ELF-1 (cell line): ENCODE measurements at regions not wholly inside any gene's neighbourhood (a gene's known extent, or its start where the extent isn't known, plus 50 kb on each side); places are given as distances from the start of the nearest gene placed in this dataset.

ENCODE experiments used
- DNase-seq: peaks from one replicate; pipeline ENCODE4 v3.0.0-alpha.2; 2016; ENCODE audit warnings: low read depth, low spot score

GRCh38 chr4:30783751-30784150 lies 63.6 kb downstream of the PCDH7 start:
- no peak for DNase-seq

- DNase-seq, result peak; percentile 1
Measured at GRCh38 chr4:30789219-30789671, 69.1 kb downstream of the PCDH7 start.

DNA sequence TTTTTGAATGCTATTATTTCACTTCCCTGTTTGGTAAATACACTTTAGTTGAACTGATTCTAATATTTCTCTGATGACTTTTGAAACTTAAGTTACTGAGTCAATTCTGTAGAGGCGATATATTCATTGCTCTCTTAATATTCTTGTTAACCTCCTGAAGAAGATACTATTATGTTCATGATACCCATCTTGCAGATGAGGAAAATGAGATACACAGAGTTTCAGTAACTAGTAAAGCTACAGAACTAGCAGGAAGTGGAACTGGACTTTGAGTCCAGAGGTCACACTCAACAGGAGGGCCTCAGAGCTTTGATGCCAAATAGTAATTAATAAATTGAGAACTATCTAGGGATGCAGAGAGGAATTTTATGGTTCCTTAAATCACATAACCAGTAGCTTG lies 70.0 kb downstream of the PCDH7 start:
- no peak for DNase-seq

DNA sequence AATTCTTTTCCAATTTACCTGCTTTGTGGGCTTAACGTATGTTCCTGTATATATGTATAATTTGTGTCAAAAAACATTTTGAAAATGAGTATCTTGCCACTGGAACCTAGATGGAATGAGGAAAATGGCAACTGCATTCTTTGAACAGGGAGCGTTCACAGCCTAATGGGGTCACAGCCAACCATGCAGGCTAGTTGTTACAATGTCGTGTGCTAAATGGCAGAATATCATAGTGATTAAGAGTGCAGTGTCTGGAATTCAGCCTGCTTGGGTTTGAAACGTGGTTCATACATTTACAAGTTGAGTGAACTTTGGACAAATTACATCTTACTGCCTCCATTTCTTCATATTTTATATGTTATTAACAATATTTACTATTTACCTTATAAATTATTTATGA lies 70.8 kb downstream of the PCDH7 start:
- no peak for DNase-seq

DNA sequence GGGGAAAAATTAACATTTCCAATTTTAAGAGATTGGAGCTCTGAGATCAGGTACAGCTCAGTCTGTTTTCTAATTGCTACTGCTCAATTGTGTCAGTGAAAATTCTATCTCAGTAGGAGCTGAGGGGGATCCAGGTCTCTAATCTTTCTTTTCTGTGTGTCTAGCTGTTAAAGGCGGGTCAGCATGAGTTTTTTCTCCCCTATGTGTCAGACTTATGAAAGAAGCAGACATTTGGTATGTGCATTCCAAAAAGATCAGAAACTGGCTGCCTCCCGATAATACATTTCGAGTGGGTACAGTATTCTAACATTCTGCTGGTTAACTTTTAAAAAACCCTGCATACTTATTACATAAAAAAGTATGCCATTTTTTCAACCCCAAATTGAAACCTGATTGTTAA lies 72.4 kb downstream of the PCDH7 start:
- DNase-seq, result no peak

DNA sequence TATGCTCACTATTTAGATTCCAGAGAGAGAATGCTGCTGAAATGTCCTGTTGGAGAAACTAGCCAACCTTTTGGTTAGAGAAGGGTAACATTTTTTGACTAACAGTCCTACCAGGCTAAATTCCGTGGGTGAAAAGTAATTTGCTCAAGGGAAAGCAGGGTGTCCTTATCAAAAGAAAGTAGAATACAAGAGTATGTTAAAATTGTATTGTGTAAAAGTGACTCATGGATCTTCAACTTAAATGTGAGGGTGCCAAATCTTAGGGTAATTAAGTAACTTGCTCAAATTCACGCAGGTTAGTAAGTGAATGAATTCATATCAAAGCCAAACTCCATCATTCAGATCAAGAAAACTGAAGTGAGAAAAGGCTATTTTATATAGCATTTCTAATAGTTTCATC lies 81.7 kb downstream of the PCDH7 start:
- DNase-seq, result no peak

- no peak for DNase-seq
Measured at GRCh38 chr4:30802622-30803323, 82.6 kb downstream of the PCDH7 start.

- DNase-seq, result no peak
Measured at GRCh38 chr4:30808276-30808675, 88.1 kb downstream of the PCDH7 start.

DNA sequence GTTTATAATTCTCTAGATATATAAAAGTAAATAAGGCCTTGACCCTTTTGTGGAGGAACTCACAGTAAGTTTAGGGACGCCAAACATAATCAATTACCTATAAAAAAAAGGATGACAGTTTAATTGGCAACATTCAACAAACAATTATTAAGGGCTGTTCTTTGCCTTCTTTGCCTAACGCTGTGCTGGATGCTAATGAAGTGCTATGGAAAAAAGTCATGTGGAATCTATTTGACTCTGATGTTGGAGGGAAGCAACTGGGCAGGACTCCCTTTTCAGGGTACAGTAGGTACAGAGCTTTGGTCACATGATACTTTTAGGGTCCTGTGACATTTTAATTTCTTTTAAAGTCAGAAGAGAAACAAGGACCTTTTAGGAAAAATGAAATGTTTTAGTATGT lies 91.1 kb downstream of the PCDH7 start:
- DNase-seq, result no peak

- DNase-seq, result no peak
Measured at GRCh38 chr4:30815685-30816084, 95.5 kb downstream of the PCDH7 start.

DNA sequence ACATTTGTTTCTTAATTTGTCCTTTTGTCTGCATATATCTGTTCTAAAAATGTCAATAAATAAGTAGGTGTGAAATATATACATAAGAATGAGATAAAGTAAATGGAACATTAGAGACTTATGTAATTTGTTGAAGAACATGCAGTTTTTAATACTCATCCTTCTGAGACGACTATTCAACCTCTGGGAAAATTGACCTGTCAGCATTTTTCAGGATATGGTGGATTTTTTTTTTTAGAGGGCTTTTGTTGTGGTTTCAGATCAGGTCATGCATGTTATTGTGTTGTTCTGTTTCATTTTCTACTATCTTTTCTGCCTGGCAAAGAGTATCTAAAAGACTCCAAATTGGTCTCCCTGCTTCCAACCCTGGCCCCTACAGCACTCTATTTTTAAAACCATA lies 97.3 kb downstream of the PCDH7 start:
- no peak for DNase-seq

- no peak for DNase-seq
Measured at GRCh38 chr4:30818541-30818940, 98.4 kb downstream of the PCDH7 start.

DNA sequence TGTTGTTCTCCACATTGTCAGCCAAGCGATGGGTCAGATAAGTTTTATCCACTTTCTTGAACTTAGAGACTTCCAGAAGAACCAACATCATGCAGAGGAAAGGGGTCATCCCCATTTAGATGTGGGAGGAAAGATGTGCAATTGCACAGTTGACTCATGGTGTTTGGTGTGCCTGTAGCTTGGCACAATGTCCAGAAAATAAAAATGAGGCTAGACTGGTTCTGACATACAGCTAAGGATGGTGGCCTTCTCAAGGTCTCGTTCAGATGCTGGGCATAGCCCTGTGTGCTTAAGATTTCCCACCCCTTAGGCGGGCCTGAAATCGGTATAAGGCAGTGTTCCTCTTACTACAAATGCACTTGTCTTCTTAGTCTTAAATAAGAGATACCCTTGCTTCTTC lies 101.1 kb downstream of the PCDH7 start:
- DNase-seq, result no peak

DNA sequence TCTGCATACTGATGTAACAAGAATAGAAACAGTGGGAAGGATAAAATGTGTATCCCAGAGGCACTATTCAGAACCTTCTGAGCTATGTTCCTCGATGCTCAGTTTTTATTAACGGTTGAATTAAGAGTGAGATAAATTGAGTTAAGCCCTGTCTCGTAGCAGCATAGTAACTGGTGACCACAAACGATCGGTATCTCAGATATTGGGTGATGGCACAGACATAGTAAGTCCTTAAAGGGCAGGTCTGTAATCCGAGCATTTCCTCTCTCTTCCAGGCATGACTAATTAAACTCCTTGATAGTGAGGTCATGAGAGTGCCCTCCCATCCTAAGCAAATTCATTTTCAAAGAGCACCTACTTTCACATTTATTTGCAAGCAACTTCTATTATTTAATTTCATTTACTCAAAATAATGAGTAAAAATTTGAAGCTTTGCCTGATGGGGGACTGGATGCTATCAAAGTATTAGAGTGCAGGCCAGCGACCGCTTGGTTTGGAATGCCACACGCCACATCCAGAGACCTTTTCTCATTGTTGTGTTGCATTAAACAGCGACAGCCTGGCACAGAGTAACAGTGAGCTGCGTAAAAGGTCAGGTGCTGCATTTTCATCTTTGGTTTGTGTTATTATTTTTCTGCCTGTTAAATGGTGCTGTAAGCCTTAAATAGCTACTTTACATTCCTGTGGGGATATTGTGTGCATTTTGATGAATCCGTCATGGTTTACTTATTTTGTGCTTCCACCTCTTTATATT lies 101.9 kb downstream of the PCDH7 start:
- no peak for DNase-seq

DNA sequence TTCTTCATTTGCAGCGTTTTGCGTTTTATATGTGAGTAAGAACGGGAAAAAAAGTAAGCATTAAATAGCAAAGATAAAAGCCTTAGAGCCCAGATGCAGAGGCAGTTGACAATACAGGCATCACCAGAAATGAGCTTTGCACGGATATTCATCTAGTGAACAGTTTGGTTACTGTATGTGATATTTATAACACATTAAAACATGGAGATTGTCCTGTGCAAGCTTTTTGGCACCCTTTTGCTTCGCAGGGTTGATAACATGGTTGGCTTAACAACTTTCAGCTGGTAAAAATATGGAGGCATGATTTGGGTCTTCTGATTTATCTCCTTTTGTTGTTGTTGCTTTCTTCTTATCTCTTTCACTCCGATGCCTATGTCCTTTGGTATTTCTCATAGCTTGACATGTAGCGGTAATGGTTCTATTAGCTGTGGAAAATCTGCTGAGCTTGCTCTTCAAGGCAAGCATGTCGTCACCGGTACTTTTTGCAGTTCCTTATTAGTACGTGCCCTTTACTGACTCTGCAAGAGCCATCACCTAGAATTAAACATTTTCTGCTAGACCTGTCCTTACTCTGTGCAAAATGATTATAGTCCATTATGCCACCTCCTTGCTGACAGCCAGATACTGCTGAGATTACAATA lies 102.9 kb downstream of the PCDH7 start:
- no peak for DNase-seq

DNA sequence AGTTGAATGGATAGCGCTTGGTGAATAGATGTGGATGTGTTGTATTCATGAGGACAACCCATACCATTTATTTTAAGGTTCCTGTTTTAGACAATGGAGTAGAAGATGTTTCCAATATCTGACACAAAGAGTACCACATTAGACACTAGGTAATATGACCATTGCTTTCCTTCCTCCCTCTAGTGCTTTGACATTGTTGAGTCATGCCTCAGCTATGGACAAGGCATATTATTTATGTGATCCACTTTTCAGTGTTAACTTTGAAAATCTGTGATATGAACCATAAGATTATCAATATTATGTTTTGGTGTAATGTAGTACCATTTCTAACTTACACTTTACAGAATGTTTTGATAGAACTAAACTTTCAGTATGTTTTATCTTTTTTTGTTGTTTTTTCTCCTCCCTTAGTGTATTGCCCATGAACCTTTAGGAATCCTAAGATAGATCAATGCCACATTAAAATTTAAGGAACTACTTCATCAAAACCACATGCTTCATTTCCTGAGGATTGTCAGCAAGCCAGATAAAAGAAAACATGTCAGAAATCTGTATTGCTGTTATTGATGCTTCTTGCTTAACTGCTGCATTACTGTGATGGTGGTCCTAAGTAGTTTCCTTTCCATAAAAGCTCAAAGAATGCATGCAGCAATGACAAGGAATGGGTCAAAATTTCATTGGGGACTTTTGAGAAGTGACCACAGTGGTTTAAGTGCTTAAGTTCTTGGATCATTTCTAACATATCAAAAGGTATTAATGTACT lies 105.0 kb downstream of the PCDH7 start:
- DNase-seq, result no peak

GRCh38 chr4:30828264-30828926 lies 108.2 kb downstream of the PCDH7 start:
- DNase-seq, result no peak

- no peak for DNase-seq
Measured at GRCh38 chr4:30832639-30833038, 112.5 kb downstream of the PCDH7 start.

GRCh38 chr4:30833206-30833605 lies 113.0 kb downstream of the PCDH7 start:
- DNase-seq, result no peak

DNA sequence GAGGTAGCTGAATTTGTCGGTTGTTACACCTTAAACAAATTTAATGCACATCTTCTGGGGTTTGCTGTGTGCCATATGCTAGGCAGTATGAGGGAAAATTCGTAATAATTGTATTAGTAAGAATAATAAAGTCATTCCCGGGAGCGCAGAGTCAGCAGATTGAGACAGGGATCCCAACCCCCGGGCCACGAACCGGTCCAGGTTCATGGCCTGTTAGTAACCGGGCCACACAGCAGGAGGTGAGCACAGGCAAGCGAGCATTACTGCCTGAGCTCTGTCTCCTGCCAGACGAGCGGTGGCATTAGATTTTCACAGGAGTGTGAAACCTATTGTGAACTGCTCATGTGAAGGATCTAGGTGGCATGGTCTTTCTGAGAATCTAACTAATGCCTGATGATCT lies 114.9 kb downstream of the PCDH7 start:
- DNase-seq, result no peak

DNA sequence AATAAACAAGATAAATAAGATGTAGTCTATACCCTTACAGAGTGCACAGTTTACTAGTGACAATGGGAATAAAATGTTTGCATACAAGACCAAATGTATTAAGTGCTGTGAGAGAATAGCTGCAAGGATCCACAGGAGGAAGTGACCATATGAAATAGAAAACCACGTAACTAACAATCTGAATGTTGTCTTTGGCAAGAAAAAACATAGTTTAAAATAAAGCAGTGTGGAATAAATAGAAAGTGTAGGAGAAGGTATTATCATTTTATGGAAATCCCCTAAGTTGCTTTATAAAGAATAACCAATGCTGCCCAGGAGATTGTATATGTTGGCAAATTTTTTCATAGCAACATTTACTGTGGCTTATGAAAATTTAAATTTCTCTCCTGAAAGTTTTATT lies 116.1 kb downstream of the PCDH7 start:
- no peak for DNase-seq

GRCh38 chr4:30837131-30837539 lies 117.0 kb downstream of the PCDH7 start:
- peak; percentile 1 for DNase-seq
